ENCODE measurements at regions not wholly inside any gene's neighbourhood (a gene's known extent, or its start where the extent isn't known, plus 50 kb on each side); places are given as distances from the start of the nearest gene placed in this dataset.

- no peak for TF ChIP-seq CTCF (conservative IDR thresholded peaks at IDR 0.05)
- TF ChIP-seq ZFX (IDR thresholded peaks at IDR 0.05) = no peak
Observed at GRCh38 chr4:15143551-15143950, 141.3 kb downstream of the CPEB2 start.

Data from C4-2B (cell line).